NCI-H524 (cell line): ENCODE measurements at regions not wholly inside any gene's neighbourhood (a gene's known extent, or its start where the extent isn't known, plus 50 kb on each side); places are given as distances from the start of the nearest gene placed in this dataset.
"Not testable (repeated sequence)": the region's sequence is repeated elsewhere in the genome, so short reads cannot be mapped to it uniquely, and the experiment has no call there.

ENCODE experiments used
- DNase-seq, 2 experiments: peaks; one replicate each; lab custom pipeline; 2025; lab: John Stamatoyannopoulos, UW

GRCh38 chr4:57182132-57182874 lies 72.1 kb upstream of the IGFBP7 start:
- DNase-seq = no peak

GRCh38 chr4:57173136-57173535 lies 63.0 kb upstream of the IGFBP7 start:
- DNase-seq = not testable (repeated sequence)

GRCh38 chr4:57172065-57172464 lies 61.9 kb upstream of the IGFBP7 start:
- DNase-seq = no peak

- no peak for DNase-seq
Measured at GRCh38 chr4:57168982-57169381, 58.8 kb upstream of the IGFBP7 start.

DNA sequence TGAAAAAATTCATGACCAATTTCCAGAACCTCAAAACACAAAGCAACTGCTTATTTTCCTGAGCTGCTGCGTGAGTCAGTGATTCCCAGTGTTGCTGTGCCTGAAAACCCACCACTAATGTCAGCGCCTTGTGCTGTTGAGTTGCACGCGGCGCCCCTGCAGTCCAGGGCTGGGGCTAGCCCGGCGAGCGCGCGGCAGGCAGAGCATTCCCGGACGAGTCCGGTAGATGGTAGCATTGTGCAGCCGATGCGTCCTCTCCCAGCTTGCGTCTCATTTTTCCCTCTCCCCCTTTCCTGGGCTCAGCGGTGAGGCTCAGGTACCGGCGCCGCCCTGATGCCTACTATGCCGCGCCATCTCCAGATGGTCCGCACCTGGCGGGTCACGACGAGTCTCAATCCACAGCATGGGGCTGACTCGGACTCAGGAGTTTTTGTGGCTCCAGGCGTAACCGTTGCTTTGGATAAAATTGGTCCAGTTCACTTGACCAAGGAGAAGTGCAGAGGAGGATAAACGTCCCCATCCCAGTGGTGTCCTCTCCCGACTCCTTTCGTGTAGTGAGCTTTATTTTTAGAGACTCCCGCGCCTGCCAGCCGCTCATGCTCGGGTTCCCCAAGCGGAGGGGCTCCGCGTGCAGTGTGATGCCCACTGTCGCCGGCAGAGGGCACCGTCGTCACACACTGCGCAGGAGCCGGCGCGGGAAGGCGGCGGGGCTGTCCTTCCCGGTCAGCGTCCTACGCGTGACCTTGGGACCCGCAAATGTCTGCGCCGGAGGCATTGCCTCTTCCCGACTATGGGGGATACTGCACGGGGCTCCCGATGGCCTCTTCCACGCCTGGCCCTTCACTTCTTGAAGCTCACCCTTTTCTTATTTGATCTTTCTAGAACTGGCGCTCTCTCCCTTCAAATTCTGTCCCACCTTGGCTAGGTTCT lies 53.6 kb upstream of the IGFBP7 start:
- DNase-seq = peak; percentile 84 to 87

DNA sequence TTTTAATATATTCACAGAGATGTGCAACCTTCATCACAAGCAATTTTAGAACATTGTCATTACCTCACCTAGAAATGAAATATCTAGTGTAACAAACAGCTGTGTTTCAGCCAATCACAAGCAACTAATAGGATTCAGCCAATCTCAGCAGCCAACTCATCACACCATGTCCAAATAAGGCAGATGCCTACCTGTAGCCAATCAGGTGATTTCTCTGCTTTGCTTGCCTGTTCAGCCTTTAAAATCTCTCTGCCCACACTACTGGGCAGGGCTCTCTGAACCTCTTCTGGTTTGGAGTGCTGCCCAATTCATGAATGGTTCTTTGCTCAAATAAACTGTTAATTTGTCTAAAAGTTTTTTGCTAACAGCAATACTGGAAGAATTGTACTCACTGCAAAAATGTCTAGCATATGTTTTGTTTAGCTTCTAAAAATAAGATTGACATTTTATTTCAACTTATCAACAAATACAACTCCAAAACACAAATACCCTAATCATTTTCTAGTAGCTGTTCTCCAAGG lies 52.4 kb upstream of the IGFBP7 start:
- no peak for DNase-seq
